H1 (cell line): ENCODE measurements at regions not wholly inside any gene's neighbourhood (a gene's known extent, or its start where the extent isn't known, plus 50 kb on each side); places are given as distances from the start of the nearest gene placed in this dataset.

Experiments used
- CTCF ChIA-PET: fragments of 300-600 bp; sonication (Branson Sonifier 250); formaldehyde crosslinking; loops from one replicate; lab custom pipeline; 2021; ENCODE audit not compliant: partially characterized antibody; lab: Charles Lee
- POLR2A ChIA-PET: fragments of 300-600 bp; sonication (Branson Sonifier 250); formaldehyde crosslinking; loops from one replicate; lab custom pipeline; 2021; ENCODE audit warnings: inconsistent platforms; ENCODE audit not compliant: partially characterized antibody; lab: Charles Lee
- DNase-seq, 2 experiments: peaks; one replicate each; pipeline versions ENCODE4 v3.0.0 to v3.0.0-alpha.2; 2010 to 2022; ENCODE audit warnings: low spot score in 2 of 2, low read depth in 1 of 2, mixed read lengths in 1 of 2
- FAIRE-seq: peaks from 2 replicates; lab custom pipeline; 2011; peaks lifted over from hg19 to GRCh38; lab: Jason Lieb, UNC
- H2AFZ ChIP-seq: 2 replicates; pipeline ENCODE4 v1.8.1; 2012; ENCODE audit warnings: low read length, inconsistent platforms
- H2AK5ac ChIP-seq: 2 replicates; pipeline ENCODE4 v1.6.1; 2013; ENCODE audit warnings: low read depth, low read length
- H2BK120ac ChIP-seq: replicated peaks from 2 replicates; pipeline ENCODE3; 2013; ENCODE audit warnings: low read depth, low read length, inconsistent platforms
- H2BK12ac ChIP-seq: 2 replicates; pipeline ENCODE4 v1.6.1; 2013; ENCODE audit warnings: low read depth, low read length
- H2BK15ac ChIP-seq: 2 replicates; pipeline ENCODE4 v1.6.1; 2013; ENCODE audit warnings: low read length
- H2BK20ac ChIP-seq: 2 replicates; pipeline ENCODE4 v1.6.1; 2013; ENCODE audit warnings: low read length
- H2BK5ac ChIP-seq: 2 replicates; pipeline ENCODE4 v1.6.1; 2013; ENCODE audit warnings: low read depth, low read length
- H3K14ac ChIP-seq: 2 replicates; pipeline ENCODE4 v1.6.1; 2013; ENCODE audit warnings: inconsistent platforms; ENCODE audit not compliant: insufficient read length
- H3K18ac ChIP-seq: 2 replicates; pipeline ENCODE4 v1.6.1; 2013; ENCODE audit warnings: low read length; ENCODE audit errors: extremely low read depth
- H3K23ac ChIP-seq: 2 replicates; pipeline ENCODE4 v1.6.1; 2013; ENCODE audit warnings: inconsistent platforms; ENCODE audit not compliant: insufficient read length
- H3K23me2 ChIP-seq: 2 replicates; pipeline ENCODE4 v1.6.1; 2013; ENCODE audit warnings: low read depth, low read length
- H3K27ac ChIP-seq: 2 replicates; pipeline ENCODE4 v1.6.1; 2011; ENCODE audit warnings: low read depth, low read length, inconsistent platforms
- H3K27me3 ChIP-seq, 4 experiments: replicated peaks in 1 of 4; 1 replicate in 1 of 4; 2 replicates in 3 of 4; pipeline versions ENCODE4 v1.6.1 to v1.8.1; 2011 to 2013; ENCODE audit warnings: low read length in 3 of 4, mild to moderate bottlenecking in 3 of 4, inconsistent platforms in 2 of 4, mixed read lengths in 2 of 4, moderate library complexity in 1 of 4; ENCODE audit not compliant: control insufficient read depth in 3 of 4, insufficient read depth in 3 of 4; ENCODE audit errors: extremely low read depth in 1 of 4
- H3K36me3 ChIP-seq, 4 experiments: 2 replicates each; pipeline versions ENCODE4 v1.6.1 to v1.8.1; 2011 to 2013; ENCODE audit warnings: mild to moderate bottlenecking in 4 of 4, low read length in 3 of 4, moderate library complexity in 2 of 4, control low read depth in 1 of 4, inconsistent platforms in 1 of 4; ENCODE audit not compliant: insufficient read depth in 4 of 4, control insufficient read depth in 2 of 4
- H3K4ac ChIP-seq: replicated peaks from 2 replicates; pipeline ENCODE3; 2013; ENCODE audit warnings: low read length, low read depth, mixed read lengths, inconsistent platforms; ENCODE audit not compliant: insufficient read length
- H3K4me1 ChIP-seq, 4 experiments: replicated peaks in 1 of 4; 1 replicate in 1 of 4; 2 replicates in 3 of 4; pipeline versions ENCODE4 v1.6.1 to v1.8.1; 2011 to 2013; ENCODE audit warnings: low read length in 3 of 4, inconsistent platforms in 2 of 4, mixed read lengths in 1 of 4; ENCODE audit not compliant: insufficient read depth in 4 of 4, control insufficient read depth in 3 of 4
- H3K4me2 ChIP-seq, 2 experiments: 2 replicates each; pipeline versions ENCODE4 v1.6.1 to v1.8.1; 2011 to 2013; ENCODE audit warnings: low read depth in 2 of 2, low read length in 2 of 2, control low read depth in 1 of 2, inconsistent platforms in 1 of 2, mild to moderate bottlenecking in 1 of 2; ENCODE audit not compliant: insufficient read depth in 1 of 2
- H3K4me3 ChIP-seq, 4 experiments: fragments of 200-600, 300-600 bp in 1 of 4; sonication (generic), shearing (Covaris generic), sonication (Bioruptor Twin) in 1 of 4; 2 replicates each; pipeline versions ENCODE4 v1.5.1 to v1.8.1; 2011 to 2016; ENCODE audit warnings: low read length in 4 of 4, low read depth in 3 of 4, control low read depth in 2 of 4, inconsistent platforms in 2 of 4, mild to moderate bottlenecking in 2 of 4, mixed read lengths in 1 of 4, moderate library complexity in 1 of 4; ENCODE audit not compliant: insufficient read depth in 2 of 4; ENCODE audit errors: extremely low read depth in 1 of 4
- H3K56ac ChIP-seq: replicated peaks from 2 replicates; pipeline ENCODE3; 2013; ENCODE audit warnings: low read depth, mild to moderate bottlenecking, mixed read lengths, low read length, inconsistent platforms; ENCODE audit not compliant: insufficient read length
- H3K79me1 ChIP-seq: 2 replicates; pipeline ENCODE4 v1.6.1; 2013; ENCODE audit warnings: low read depth, low read length, control low read depth
- H3K79me2 ChIP-seq, 2 experiments: 2 replicates each; pipeline versions ENCODE4 v1.6.1 to v1.8.1; 2012 to 2013; ENCODE audit warnings: low read length in 2 of 2, mild to moderate bottlenecking in 2 of 2, inconsistent platforms in 1 of 2; ENCODE audit not compliant: insufficient read depth in 2 of 2, control insufficient read depth in 1 of 2
- H3K9ac ChIP-seq, 4 experiments: replicated peaks in 1 of 4; 1 replicate in 1 of 4; 2 replicates in 3 of 4; pipeline versions ENCODE4 v1.6.1 to v1.8.1; 2011 to 2013; ENCODE audit warnings: low read depth in 3 of 4, low read length in 3 of 4, control low read depth in 2 of 4, mild to moderate bottlenecking in 2 of 4, moderate library complexity in 2 of 4, inconsistent platforms in 1 of 4; ENCODE audit errors: extremely low read depth in 1 of 4
- H3K9me3 ChIP-seq, 2 experiments: 2 replicates each; pipeline versions ENCODE4 v1.6.1 to v1.8.1; 2012 to 2013; ENCODE audit warnings: mild to moderate bottlenecking in 2 of 2, moderate library complexity in 2 of 2, control low read depth in 1 of 2, inconsistent platforms in 1 of 2, low read depth in 1 of 2, low read length in 1 of 2, mixed read lengths in 1 of 2; ENCODE audit not compliant: insufficient read depth in 2 of 2
- H4K20me1 ChIP-seq, 2 experiments: replicated peaks in 1 of 2; 2 replicates each; pipeline versions ENCODE3 to v1.8.1; 2011 to 2013; ENCODE audit warnings: inconsistent platforms in 2 of 2, low read length in 2 of 2, mild to moderate bottlenecking in 1 of 2; ENCODE audit not compliant: insufficient read depth in 2 of 2, control insufficient read depth in 1 of 2
- H4K5ac ChIP-seq: 2 replicates; pipeline ENCODE4 v1.6.1; 2013; ENCODE audit warnings: low read length, low read depth, mixed read lengths, inconsistent platforms; ENCODE audit not compliant: insufficient read length
- H4K8ac ChIP-seq: 2 replicates; pipeline ENCODE4 v1.8.0; 2013; ENCODE audit warnings: mild to moderate bottlenecking, moderate library complexity, low read length, inconsistent platforms; ENCODE audit not compliant: insufficient read depth; ENCODE audit errors: extremely low read depth
- H4K91ac ChIP-seq: replicated peaks from 2 replicates; pipeline ENCODE3; 2013; ENCODE audit warnings: low read length, mixed read lengths, inconsistent platforms; ENCODE audit not compliant: insufficient read length
- BRCA1 ChIP-seq: IDR thresholded peaks from 2 replicates; pipeline ENCODE4 v1.6.1; 2012; ENCODE audit warnings: low read depth, low read length, improper control_type of control experiment
- CBX5 ChIP-seq: fragments of 300-800, 300-1000 bp; sonication (generic); IDR thresholded peaks from 2 replicates; pipeline ENCODE4 v1.7.1; 2016; ENCODE audit warnings: antibody characterized with exemption, low read length, low read depth
- CTBP2 ChIP-seq: IDR thresholded peaks from 2 replicates; pipeline ENCODE4 v1.7.0; 2011; ENCODE audit warnings: borderline replicate concordance, mild to moderate bottlenecking, moderate library complexity, mixed read lengths, low read length; ENCODE audit not compliant: insufficient read depth, insufficient read length
- EP300 ChIP-seq, 2 experiments: IDR thresholded peaks; 1 replicate in 1 of 2; 2 replicates in 1 of 2; pipeline ENCODE4 v1.6.1; 2011 to 2012; ENCODE audit warnings: low read depth in 2 of 2, low read length in 2 of 2, mild to moderate bottlenecking in 2 of 2, borderline replicate concordance in 1 of 2, inconsistent platforms in 1 of 2, moderate library complexity in 1 of 2
- FOSL1 ChIP-seq: IDR thresholded peaks from 2 replicates; pipeline ENCODE4 v1.6.1; 2011; ENCODE audit warnings: mild to moderate bottlenecking, low read depth, low read length, moderate library complexity; ENCODE audit not compliant: insufficient read depth
- JUND ChIP-seq: IDR thresholded peaks from 2 replicates; pipeline ENCODE4 v1.6.1; 2011; ENCODE audit warnings: mild to moderate bottlenecking, improper control_type of control experiment, low read length
- NANOG ChIP-seq: IDR thresholded peaks from 2 replicates; pipeline ENCODE4 v1.6.1; 2011; ENCODE audit warnings: low read length, low read depth, mild to moderate bottlenecking, inconsistent platforms; ENCODE audit not compliant: insufficient read depth, poor library complexity, severe bottlenecking
- RBBP5 ChIP-seq: IDR thresholded peaks from 2 replicates; pipeline ENCODE4 v1.7.1; 2012; ENCODE audit warnings: low read depth, mild to moderate bottlenecking, inconsistent platforms, low read length, moderate library complexity, borderline replicate concordance
- RFX5 ChIP-seq: IDR thresholded peaks from 2 replicates; pipeline ENCODE4 v1.6.1; 2011; ENCODE audit warnings: low read depth, low read length, improper control_type of control experiment, borderline replicate concordance
- TAF1 ChIP-seq: IDR thresholded peaks from 2 replicates; pipeline ENCODE4 v1.6.1; 2011; ENCODE audit warnings: mild to moderate bottlenecking, low read depth, low read length
- TBP ChIP-seq: IDR thresholded peaks from 2 replicates; pipeline ENCODE4 v1.6.1; 2011; ENCODE audit warnings: low read depth, low read length, improper control_type of control experiment
- WGBS, 2 experiments: shearing (Covaris generic) in 1 of 2; methylation state at CpG; one replicate each; pipeline versions ENCODE4 v1.1.6 to v1.1.7; 2013 to 2015; ENCODE audit warnings: low lambda C conversion rate in 2 of 2, mixed read lengths in 2 of 2, inconsistent platforms in 1 of 2, low coverage in 1 of 2, missing lambda C conversion rate in 1 of 2; ENCODE audit not compliant: insufficient replicate concordance in 2 of 2, insufficient coverage in 1 of 2, insufficient read length in 1 of 2; ENCODE audit errors: extremely low coverage in 1 of 2, missing lambda C conversion rate in 1 of 2; 5-methylcytosine and 5-hydroxymethylcytosine counted together

GRCh38 chr5:165163861-165164260 is 1658.4 kb downstream of the MAT2B start:
- H3K4ac ChIP-seq, result no peak overlapping the region
- H4K91ac ChIP-seq, result no peak overlapping the region
- no peak overlapping the region for H2BK120ac ChIP-seq
- no peaks in the 10 kb centered on the region for H4K20me1 ChIP-seq
- ChIA-PET CTCF (no interaction called here), POLR2A (no interaction called here)
- no peaks in the 10 kb centered on the region for H3K36me3 ChIP-seq
- H3K56ac ChIP-seq, result no peak overlapping the region
- no peak overlapping the region for H3K27ac ChIP-seq
- H3K4me2 ChIP-seq, result no peak overlapping the region
- no peak overlapping the region for H3K18ac ChIP-seq
- no peak overlapping the region for H2BK20ac ChIP-seq
- 73% methylated on average over 2 of the region's 2 CpGs; no CpG with 5 or more reads in 1 of the 2 experiments for WGBS, 2 experiments
- H3K79me1 ChIP-seq, result no peaks in the 10 kb centered on the region
- DNase-seq (no peak), FAIRE-seq (no peak)
- no peak overlapping the region for H4K8ac ChIP-seq
- no peak overlapping the region for H2BK12ac ChIP-seq
- H3K23ac ChIP-seq, result no peak overlapping the region
- no peak overlapping the region for H3K4me3 ChIP-seq
- no peak overlapping the region for H3K9ac ChIP-seq
- no peak overlapping the region for H3K14ac ChIP-seq
- no peak overlapping the region for H2AK5ac ChIP-seq
- H3K4me1 ChIP-seq, result no peaks in the 10 kb centered on the region
- TF ChIP-seq JUND, result no peak
- TF ChIP-seq TAF1, result no peak
- no peak for TF ChIP-seq RFX5
- TF ChIP-seq RBBP5, result no peak
- TF ChIP-seq CBX5, result no peak
- TF ChIP-seq TBP, result no peak
- TF ChIP-seq FOSL1, result no peak
- no peak for TF ChIP-seq BRCA1
- no peak for TF ChIP-seq EP300 (IDR thresholded peaks at IDR 0.05; ENCODE audit: borderline replicate concordance in 1 of 2, low read depth in 2 of 2, low read length in 2 of 2)
- no peak for TF ChIP-seq CTBP2
- no peak for TF ChIP-seq NANOG
- H2AFZ ChIP-seq, result no peak overlapping the region
- no peak overlapping the region for H2BK15ac ChIP-seq
- H3K9me3 ChIP-seq, result no peaks in the 10 kb centered on the region
- no peak overlapping the region for H2BK5ac ChIP-seq
- H3K79me2 ChIP-seq, result no peaks in the 10 kb centered on the region
- H3K27me3 ChIP-seq, result no peaks in the 10 kb centered on the region
- no peaks in the 10 kb centered on the region for H3K23me2 ChIP-seq
- H4K5ac ChIP-seq, result no peak overlapping the region
